GM18870 (cell line): ENCODE measurements at regions not wholly inside any gene's neighbourhood (a gene's known extent, or its start where the extent isn't known, plus 50 kb on each side); places are given as distances from the start of the nearest gene placed in this dataset.

Source experiments
- ATAC-seq: cut with Tn5 transposase; IDR thresholded peaks from one replicate; pipeline ENCODE4 v1.9.1; 2021; ENCODE audit warnings: moderate library complexity; ENCODE audit not compliant: unreplicated experiment

GRCh38 chr6:80667006-80667405 is 560.5 kb downstream of the BCKDHB start:
- ATAC-seq, result no peak

GRCh38 chr6:80658926-80659325 is 552.5 kb downstream of the BCKDHB start:
- ATAC-seq, result no peak

DNA sequence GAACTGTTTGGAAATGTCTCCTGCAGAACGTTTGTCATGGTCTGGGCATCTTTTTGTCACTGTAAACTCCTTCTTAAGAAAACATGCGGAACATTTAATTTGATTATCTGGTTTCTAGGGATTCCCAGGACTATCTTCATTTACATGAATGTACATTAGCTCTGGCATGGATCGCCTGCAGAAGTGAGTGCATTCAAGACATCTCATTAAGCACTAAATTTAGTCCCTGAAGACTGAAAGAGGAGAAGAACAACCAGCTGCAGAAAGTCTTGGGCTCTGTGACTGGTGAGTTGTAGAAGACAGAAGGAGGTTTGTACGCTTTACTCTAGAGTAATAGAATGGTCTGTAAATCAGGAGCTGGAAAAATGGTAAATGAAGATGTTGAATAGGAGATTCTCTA is 540.7 kb downstream of the BCKDHB start:
- ATAC-seq, result no peak

- no peak for ATAC-seq
Observed at GRCh38 chr6:80643881-80644280, 537.4 kb downstream of the BCKDHB start.

DNA sequence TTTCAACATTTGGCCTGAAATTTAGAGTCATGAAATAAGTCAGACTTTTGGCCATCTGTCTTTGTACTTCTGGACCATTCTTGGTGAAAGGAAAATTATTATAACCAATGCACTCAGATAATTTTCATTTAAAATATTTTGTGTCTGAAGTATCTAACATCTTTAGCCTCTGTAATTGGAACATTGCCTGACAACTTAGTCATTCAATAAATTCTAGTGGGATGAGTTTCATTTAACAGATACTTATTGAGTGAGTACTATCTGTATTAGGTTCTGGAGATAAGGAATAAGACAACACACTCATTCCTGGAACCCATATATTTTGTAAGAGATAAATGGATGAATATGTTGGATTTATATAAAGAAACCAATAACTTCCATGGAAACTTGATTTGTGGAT is 536.0 kb downstream of the BCKDHB start:
- no peak for ATAC-seq

GRCh38 chr6:80641591-80641990 is 535.1 kb downstream of the BCKDHB start:
- no peak for ATAC-seq

DNA sequence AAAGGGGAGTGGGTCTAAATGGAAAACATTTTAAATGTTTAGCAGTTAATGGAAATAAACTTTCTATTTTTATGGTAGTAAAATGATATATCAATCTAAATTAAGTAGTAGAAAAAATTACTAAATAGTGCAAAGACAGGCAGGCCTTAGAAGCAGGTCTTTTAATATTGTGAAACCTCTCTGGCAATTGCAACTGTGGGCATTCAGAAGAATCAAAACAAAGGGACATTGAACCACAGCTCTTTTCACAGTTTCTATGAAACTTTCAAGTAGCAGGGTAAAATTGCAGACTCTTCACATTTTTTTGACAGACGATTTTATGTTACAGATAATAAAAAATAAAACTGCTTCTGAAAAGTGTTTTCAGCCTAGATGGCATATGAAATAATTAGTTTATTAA is 533.7 kb downstream of the BCKDHB start:
- ATAC-seq, result no peak

GRCh38 chr6:80639181-80639629 is 532.7 kb downstream of the BCKDHB start:
- no peak for ATAC-seq

- peak; percentile 96 for ATAC-seq
Observed at GRCh38 chr6:80638213-80639055, 532.0 kb downstream of the BCKDHB start.

GRCh38 chr6:80637312-80637711 is 530.8 kb downstream of the BCKDHB start:
- no peak for ATAC-seq

GRCh38 chr6:80636689-80637088 is 530.2 kb downstream of the BCKDHB start:
- ATAC-seq, result no peak

GRCh38 chr6:80633412-80633811 is 526.9 kb downstream of the BCKDHB start:
- ATAC-seq, result no peak

DNA sequence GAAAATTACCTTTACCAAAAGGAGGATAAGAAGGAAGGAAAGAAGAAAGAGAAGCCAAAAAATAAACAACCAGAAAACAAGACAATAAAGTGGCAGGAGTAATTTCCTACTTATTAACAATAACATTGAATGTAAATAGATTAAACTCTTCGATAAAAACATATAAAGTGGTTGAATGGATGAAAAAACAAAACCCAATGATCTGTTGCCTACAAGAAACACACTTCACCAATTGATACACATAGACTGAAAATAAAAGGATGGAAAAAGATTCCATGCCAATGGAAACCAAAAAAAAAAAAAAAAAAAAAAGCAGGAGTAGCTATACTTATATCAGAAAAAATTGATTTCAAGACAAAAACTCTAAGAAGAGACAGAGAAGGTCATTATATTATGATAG is 518.9 kb downstream of the BCKDHB start:
- ATAC-seq, result no peak

GRCh38 chr6:80623066-80623815 is 516.8 kb downstream of the BCKDHB start:
- no peak for ATAC-seq

GRCh38 chr6:80622641-80623040 is 516.2 kb downstream of the BCKDHB start:
- no peak for ATAC-seq

GRCh38 chr6:80618953-80619352 is 512.5 kb downstream of the BCKDHB start:
- ATAC-seq, result no peak

DNA sequence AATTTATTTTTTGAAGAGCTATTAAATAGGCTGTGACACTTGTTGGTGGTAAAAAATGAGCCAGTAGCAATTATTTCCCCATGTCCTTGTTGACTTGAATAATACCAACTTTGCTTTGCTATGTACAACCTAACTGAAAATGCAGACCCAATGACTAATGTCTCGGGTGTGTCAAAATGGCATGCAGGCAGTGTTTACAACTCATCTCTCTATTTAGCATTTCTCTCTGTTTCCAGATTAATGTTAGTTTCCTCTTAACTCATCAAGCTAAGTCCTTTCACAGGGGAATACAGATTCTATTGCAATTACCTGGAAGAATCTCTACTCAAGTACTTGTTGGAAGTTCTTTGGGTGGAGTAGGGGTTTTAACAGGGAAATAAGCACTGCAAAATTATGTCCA is 504.4 kb downstream of the BCKDHB start:
- ATAC-seq, result no peak

DNA sequence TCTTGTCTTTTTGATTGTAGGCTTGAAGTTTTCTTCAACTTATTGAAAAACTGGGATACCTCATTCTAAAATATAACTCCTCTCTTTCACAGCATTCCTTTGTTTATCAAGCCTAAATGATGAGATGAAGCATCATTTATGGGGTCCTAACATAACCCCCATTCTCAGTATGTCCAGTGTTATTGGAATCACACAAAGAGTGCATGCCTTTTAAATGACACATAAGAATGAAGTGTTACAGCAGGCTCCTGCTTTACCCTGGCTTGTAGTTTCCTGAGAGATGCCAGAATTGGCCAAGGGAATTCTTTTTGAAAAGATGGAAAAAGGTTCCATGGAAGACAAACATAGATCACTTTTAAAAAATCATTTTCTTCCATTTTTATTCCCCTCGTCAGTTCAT is 502.4 kb downstream of the BCKDHB start:
- no peak for ATAC-seq

DNA sequence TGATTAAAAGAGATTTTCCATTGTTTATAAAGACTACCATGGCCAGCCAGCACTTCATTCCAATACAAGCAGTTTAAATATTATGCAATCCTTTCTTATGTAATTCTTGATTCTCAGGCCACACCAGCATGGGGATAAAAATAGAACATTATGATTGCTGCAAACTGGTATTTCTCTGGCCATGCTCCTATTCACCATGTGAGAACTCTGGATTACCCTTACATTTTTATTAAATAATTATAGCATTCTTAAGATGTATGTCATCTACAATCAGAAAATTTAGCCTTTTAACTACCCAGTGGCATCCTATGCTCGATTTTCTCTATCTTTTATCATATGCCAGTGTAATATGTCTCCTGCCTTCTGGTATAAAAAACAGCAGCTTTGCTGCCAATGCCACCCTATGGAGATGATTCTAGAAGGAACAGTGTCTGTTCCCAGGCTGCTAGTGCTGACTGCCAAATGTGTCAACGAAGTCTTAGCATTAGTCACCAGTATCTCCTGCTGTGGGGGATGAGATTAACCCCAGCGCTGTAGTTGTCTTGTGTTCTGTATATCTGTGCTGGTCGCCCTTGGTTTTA is 501.4 kb downstream of the BCKDHB start:
- no peak for ATAC-seq

GRCh38 chr6:80605165-80605989 is 498.9 kb downstream of the BCKDHB start:
- ATAC-seq, result peak; percentile 47

GRCh38 chr6:80603679-80604078 is 497.2 kb downstream of the BCKDHB start:
- ATAC-seq, result no peak
